Esophagus (tissue), 2 donors: ENCODE measurements at regions not wholly inside any gene's neighbourhood (a gene's known extent, or its start where the extent isn't known, plus 50 kb on each side); places are given as distances from the start of the nearest gene placed in this dataset.

ENCODE experiments used
- H3K27ac ChIP-seq, 2 donors: one replicate each; pipeline ENCODE4 v1.5.1; 2013; ENCODE audit warnings: low read depth in 2 of 2, mild to moderate bottlenecking in 2 of 2, inconsistent platforms in 1 of 2, low read length in 1 of 2, moderate library complexity in 1 of 2
- H3K27me3 ChIP-seq, 2 donors: one replicate each; pipeline ENCODE4 v1.6.1; 2013; ENCODE audit warnings: low read length in 2 of 2, control low read depth in 1 of 2, mild to moderate bottlenecking in 1 of 2; ENCODE audit not compliant: insufficient read depth in 2 of 2, control insufficient read depth in 1 of 2
- H3K36me3 ChIP-seq, 2 donors: one replicate each; pipeline ENCODE4 v1.6.1; 2013; ENCODE audit warnings: low read length in 1 of 2; ENCODE audit not compliant: control insufficient read depth in 2 of 2, insufficient read depth in 2 of 2
- H3K4me1 ChIP-seq, 2 donors: one replicate each; pipeline ENCODE4 v1.6.1; 2013; ENCODE audit warnings: low read length in 1 of 2; ENCODE audit not compliant: control insufficient read depth in 2 of 2, insufficient read depth in 2 of 2
- H3K4me3 ChIP-seq, 2 donors: one replicate each; pipeline ENCODE4 v1.5.1; 2013; ENCODE audit warnings: low read length in 2 of 2, mild to moderate bottlenecking in 2 of 2, low read depth in 1 of 2, moderate library complexity in 1 of 2
- H3K9me3 ChIP-seq, 2 donors: one replicate each; pipeline ENCODE4 v1.6.1; 2013; ENCODE audit warnings: mild to moderate bottlenecking in 2 of 2, low read depth in 1 of 2, low read length in 1 of 2, moderate library complexity in 1 of 2; ENCODE audit not compliant: control insufficient read depth in 2 of 2, insufficient read depth in 1 of 2
- WGBS, 2 donors: extraction: QIAGEN DNeasy Blood & Tissue Kit; methylation state at CpG; one replicate each; pipeline ENCODE4 v1.1.7; 2013; 5-methylcytosine and 5-hydroxymethylcytosine counted together
- donor health status: healthy with polysubstance abuse.
- donor health status: Bipolar disorder and iron deficiency.

DNA sequence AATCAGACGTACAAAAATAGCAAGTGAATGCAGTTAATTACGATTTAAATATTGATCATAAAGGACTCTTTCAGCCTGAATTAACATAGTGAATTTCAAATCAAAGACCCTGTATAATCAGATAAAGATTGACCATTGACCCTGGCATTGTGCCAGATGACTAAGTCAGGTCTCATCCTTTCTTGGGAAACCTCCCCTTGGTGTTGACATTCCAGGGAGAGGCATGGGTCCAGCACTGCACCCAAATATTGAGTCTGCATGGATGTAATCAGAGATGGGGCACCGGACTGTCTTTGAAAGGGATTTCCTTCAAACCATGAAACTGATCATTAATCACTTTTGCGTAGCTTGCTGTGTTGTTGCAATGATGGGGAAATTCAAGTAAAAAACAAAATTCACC is 1138.2 kb downstream of the BCL11B start:
- Histone ChIP-seq H3K27me3 (no peaks in the 10 kb centered on the region), H3K4me3 (no peak overlapping the region), H3K4me1 (peaks cover 0 to 4% of the 10 kb centered on the region in 2 donors), H3K36me3 (no peaks in the 10 kb centered on the region), H3K27ac (no peak overlapping the region), H3K9me3 (no peaks in the 10 kb centered on the region)
- 82 to 84% methylated on average over 4 of the region's 4 CpGs for WGBS, 2 donors

DNA sequence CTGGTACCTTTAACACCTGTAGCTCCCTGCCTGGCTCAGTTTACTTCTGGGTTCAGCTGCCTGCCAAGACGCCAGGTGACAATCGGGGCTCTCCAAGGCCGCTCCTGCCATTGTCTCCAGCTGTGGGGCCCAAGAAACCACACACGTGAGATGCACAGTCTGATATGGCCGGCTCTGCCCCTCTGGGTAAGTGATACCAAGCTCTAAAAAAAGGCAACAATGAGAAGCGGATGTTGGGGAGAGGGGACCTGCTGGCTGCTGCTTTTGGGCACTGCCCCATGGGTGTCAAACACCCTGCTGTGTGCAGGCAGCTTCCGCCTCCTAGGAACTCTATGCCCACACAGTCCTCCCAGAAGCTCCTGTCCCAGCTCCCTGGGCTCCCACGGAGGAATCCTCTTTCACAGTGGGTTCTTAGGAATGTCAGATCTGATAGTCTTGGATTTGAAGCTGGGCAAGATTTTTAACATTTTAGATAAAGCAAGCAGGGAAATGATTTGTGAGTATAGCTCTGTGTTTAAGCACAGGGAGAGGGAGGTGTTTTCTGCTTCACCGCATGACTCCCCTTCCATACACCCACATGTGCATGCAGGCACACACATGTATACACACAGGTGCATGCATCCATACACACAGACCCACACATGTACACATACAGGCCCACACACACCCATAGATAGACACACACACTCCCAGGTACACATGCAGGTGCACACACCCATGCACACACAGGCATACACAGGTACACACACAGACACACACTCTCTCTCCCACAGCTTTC is 1135.8 kb downstream of the BCL11B start:
- Histone ChIP-seq H3K4me3 (no peak overlapping the region), H3K27me3 (no peaks in the 10 kb centered on the region), H3K36me3 (no peaks in the 10 kb centered on the region), H3K27ac (no peak overlapping the region), H3K4me1 (peaks cover 0 to 4% of the 10 kb centered on the region in 2 donors), H3K9me3 (no peaks in the 10 kb centered on the region)
- WGBS, 2 donors = 60 to 74% methylated on average over 9 of the region's 9 CpGs

DNA sequence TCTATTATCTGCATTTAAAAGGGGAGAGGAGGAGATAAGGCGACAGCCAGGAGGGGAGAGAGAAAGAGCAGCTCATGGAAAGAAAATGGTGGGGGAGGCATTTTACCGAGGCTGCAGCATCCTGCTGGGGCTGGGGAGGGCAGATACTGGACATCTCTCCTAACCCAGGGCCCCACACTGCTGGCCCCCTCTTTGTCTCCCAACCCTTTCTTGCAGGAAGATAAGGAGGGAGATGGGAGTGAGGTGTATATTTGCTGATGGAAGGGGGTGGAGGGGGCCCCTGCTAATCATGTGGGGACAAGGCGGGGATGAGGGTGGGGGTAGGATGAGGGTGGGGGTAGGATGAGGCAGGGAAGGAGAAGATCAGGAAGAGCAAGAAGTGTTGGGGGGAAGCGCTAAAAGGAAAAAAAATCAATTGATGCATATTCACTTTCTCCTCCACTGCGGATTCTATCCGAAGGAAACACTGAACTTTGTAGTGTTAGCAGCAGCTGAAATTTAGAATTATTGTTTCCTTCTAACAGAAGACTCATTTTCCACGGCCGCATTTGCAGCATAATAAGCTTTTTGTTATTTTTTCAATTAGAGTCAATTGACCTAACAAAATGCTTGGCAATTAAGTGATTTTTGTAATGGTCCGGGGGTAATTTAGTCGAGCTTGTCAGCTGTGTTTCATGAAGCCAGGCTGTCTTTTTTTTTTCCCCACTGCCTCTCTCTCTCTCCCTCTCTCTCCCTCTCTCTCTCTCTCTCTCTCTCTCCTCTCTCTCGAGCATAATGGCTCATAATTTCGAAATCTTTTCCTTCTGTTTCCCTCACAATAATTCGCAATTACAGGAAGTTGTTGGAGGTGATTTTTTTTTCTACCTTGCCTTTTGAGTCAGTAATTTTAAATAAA is 1134.6 kb downstream of the BCL11B start:
- Histone ChIP-seq H3K4me3 (no peak overlapping the region), H3K36me3 (no peaks in the 10 kb centered on the region), H3K27me3 (no peaks in the 10 kb centered on the region), H3K9me3 (no peaks in the 10 kb centered on the region), H3K27ac (no peak overlapping the region), H3K4me1 (peaks cover 0 to 4% of the 10 kb centered on the region in 2 donors)
- WGBS, 2 donors = 33 to 52% methylated on average over 13 of the region's 13 CpGs

DNA sequence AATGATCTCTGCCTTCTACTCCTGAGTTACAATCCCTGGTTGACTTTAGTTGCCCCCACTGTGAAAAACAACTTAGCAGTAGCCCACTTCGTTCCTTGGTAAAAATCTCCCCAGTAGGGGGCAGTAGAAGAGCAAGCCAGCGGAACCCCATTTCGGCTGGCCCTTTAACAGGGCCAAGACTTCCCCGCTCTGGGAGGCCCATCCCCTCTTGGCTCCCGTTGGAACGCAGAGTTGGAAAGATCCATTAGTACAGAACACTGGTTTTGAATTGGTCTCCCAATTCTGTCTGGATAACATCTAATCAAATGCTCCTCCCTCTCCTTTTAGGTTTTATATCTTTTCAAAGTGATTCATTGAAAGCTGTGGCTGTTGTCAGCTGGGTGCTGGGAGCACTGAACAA is 1133.3 kb downstream of the BCL11B start:
- Histone ChIP-seq H3K27ac (no peak overlapping the region), H3K36me3 (no peaks in the 10 kb centered on the region), H3K27me3 (no peaks in the 10 kb centered on the region), H3K9me3 (no peaks in the 10 kb centered on the region), H3K4me3 (no peak overlapping the region), H3K4me1 (peaks cover 0 to 4% of the 10 kb centered on the region in 2 donors)
- 6 to 7% methylated on average over 6 of the region's 6 CpGs for WGBS, 2 donors

DNA sequence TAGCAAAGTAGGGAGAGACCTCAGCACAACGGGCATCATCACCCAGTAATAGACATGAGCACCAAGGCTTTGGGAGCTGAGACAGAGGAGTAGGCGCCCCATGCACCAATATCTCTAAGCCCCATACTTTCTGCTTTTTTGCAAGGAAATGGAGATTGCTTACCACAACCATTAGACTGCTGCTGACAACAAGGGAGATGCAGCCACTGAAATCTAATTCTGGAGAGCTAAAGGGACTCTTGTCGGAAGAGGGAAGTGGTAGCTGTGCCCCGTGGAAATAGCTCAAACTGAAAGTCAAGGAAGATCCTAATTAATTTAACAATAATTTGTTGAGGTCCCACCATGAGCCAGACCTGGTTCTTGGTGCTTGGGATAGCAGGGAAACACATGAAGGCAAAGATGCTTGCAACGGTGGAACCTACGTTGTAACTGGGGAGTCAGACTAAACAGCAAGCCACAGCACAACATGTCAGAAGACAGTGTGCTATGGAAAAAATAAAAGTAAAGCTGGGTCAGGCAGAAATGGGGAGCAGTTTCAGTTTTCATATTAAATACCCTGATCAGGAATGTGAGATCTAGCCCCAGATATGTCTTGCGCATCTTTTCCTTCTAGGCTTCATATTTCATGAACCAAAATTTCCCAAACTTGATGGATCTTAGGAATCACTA is 1131.0 kb downstream of the BCL11B start:
- Histone ChIP-seq H3K27me3 (no peaks in the 10 kb centered on the region), H3K4me1 (peaks cover 0 to 2% of the 10 kb centered on the region in 2 donors), H3K9me3 (no peaks in the 10 kb centered on the region), H3K4me3 (no peak overlapping the region), H3K36me3 (no peaks in the 10 kb centered on the region), H3K27ac (no peak overlapping the region)
- WGBS, 2 donors = 80 to 83% methylated on average over 7 of the region's 7 CpGs

DNA sequence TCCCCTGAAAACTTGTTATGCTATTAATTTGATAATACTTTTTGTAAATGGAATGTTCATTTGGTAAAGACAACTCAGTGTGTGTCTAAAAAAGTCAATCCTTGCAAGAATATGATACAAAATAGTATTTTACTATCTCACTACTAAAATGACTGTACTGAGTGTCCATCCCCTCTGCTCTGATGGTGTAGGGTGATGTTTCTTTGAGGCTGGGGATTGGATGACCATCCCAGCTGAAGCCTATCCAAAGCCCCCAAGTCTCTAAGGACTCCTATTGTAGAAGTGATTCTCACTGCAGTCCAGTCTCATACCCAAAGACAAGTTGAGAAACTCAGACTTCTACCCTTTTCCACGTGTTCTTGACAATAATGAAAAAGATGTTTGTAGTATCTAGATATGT is 1128.4 kb downstream of the BCL11B start:
- H3K27me3 ChIP-seq = no peaks in the 10 kb centered on the region
- 81 to 91% methylated on average over 1 of the region's 1 CpG for WGBS, 2 donors

DNA sequence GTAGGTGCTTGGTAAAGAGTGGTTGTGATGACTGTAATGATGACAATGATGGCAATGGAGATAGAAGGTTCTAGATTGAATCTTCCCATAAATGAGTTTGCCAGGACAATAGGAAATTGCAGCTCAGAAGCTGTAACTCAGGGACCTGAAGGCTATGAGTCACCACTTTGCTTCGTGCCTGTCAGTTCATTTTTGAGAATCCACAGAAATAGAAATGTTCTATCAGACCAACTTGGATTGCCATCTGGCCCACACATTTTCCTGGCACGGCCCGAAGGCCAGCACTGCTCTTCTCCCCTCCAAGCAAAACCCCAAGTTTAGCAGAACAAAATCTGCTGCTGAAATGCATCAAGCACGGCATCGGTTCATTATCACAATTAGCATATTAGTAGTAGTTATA is 1127.0 kb downstream of the BCL11B start:
- Histone ChIP-seq H3K36me3 (no peaks in the 10 kb centered on the region), H3K9me3 (no peaks in the 10 kb centered on the region), H3K4me3 (no peak overlapping the region), H3K27me3 (no peaks in the 10 kb centered on the region), H3K4me1 (no peaks in the 10 kb centered on the region), H3K27ac (no peak overlapping the region)
- 51 to 73% methylated on average over 5 of the region's 5 CpGs for WGBS, 2 donors

More for the DNA sequence above, 1128.4 kb downstream of the BCL11B start:
- Histone ChIP-seq H3K4me1 (no peaks in the 10 kb centered on the region), H3K27ac (no peak overlapping the region), H3K4me3 (no peak overlapping the region), H3K36me3 (no peaks in the 10 kb centered on the region), H3K9me3 (no peaks in the 10 kb centered on the region)

DNA sequence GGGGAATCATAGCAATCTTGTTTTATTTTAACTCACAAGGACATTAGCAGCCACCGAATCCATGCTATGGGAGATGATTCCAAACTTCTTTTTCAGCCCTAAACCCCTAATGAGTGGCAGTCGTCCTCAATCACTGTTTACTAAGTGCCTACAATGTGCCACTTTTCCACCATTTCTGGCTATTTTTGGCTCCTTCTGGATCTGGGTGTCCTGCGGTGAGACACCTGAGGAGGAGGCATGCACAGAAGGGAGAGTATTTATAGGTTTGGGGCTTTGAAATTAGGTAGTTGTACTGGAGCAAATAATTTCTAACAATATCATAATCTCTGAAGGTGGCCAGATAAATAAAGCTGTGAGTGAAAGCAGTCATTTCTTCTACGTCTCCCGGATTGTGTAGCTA is 1125.6 kb downstream of the BCL11B start:
- Histone ChIP-seq H3K27ac (no peak overlapping the region), H3K27me3 (no peaks in the 10 kb centered on the region), H3K9me3 (no peaks in the 10 kb centered on the region), H3K4me3 (no peak overlapping the region), H3K36me3 (no peaks in the 10 kb centered on the region), H3K4me1 (no peaks in the 10 kb centered on the region)
- 85 to 87% methylated on average over 5 of the region's 5 CpGs for WGBS, 2 donors

DNA sequence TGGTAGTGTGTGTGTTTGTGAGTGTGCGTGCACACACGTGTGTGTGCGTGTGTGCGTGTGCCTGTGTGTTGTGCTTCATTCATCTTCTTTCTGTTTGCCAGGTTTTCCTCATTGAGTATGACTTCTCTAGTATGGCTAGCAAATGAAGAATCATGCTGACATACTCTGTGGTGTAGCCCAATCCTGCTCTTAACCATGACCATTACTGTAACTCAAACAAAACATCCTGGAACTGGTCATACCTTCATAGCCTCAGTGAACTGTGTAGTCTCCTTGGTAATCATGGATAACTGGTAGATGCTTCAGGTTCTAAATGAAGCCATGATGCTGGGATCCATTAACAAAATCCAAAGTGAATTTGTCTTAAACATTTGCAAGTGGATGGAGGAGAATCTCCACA is 1117.7 kb downstream of the BCL11B start:
- Histone ChIP-seq H3K36me3 (no peaks in the 10 kb centered on the region), H3K4me1 (no peaks in the 10 kb centered on the region), H3K27me3 (no peaks in the 10 kb centered on the region), H3K4me3 (no peak overlapping the region), H3K27ac (no peak overlapping the region), H3K9me3 (no peaks in the 10 kb centered on the region)
- WGBS, 2 donors = 93 to 95% methylated on average over 4 of the region's 4 CpGs
